Gastroesophageal sphincter (tissue), 3 donors: ENCODE measurements at regions not wholly inside any gene's neighbourhood (a gene's known extent, or its start where the extent isn't known, plus 50 kb on each side); places are given as distances from the start of the nearest gene placed in this dataset.

ENCODE experiments used
- POLR2A ChIP-seq, 2 donors: fragments of 450-650 bp; IDR thresholded peaks; one replicate each; pipeline ENCODE4 v1.6.1; 2017; ENCODE audit warnings: antibody characterized with exemption in 2 of 2, mild to moderate bottlenecking in 2 of 2, moderate library complexity in 1 of 2
- TF ChIP-seq, protein P1 (sequence below), 4 experiments: fragments of 200-600 bp in 2 of 4; fragments of 450-650 bp in 2 of 4; sonication (generic) in 1 of 4; IDR thresholded peaks; one replicate each; pipeline ENCODE4 v1.5.1; 2017 to 2019; ENCODE audit warnings: antibody characterized with exemption in 4 of 4, mild to moderate bottlenecking in 2 of 4, moderate library complexity in 2 of 4

DNA sequence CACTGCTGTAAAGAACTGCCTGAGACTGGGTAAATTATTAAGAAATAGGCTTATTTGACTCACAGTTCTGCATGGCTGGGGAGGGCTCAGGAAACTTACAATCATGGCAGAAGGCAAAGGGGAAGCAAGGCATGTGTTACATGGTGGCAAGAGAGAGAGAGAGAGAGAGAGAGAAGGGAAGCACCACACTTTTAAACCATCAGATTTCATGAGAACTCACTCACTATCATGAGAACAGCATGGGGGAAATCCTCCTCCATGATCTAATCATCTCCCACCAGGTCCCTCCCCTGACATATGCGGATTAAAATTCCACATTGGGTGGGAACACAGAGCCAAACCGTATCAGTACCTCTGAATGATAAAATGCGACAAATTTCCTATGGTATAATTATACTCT, 203.9 kb upstream of the MARCKS start:
- TF ChIP-seq, protein P1, sequence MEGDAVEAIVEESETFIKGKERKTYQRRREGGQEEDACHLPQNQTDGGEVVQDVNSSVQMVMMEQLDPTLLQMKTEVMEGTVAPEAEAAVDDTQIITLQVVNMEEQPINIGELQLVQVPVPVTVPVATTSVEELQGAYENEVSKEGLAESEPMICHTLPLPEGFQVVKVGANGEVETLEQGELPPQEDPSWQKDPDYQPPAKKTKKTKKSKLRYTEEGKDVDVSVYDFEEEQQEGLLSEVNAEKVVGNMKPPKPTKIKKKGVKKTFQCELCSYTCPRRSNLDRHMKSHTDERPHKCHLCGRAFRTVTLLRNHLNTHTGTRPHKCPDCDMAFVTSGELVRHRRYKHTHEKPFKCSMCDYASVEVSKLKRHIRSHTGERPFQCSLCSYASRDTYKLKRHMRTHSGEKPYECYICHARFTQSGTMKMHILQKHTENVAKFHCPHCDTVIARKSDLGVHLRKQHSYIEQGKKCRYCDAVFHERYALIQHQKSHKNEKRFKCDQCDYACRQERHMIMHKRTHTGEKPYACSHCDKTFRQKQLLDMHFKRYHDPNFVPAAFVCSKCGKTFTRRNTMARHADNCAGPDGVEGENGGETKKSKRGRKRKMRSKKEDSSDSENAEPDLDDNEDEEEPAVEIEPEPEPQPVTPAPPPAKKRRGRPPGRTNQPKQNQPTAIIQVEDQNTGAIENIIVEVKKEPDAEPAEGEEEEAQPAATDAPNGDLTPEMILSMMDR (IDR thresholded peaks at IDR 0.05), result no peak
- no peak for TF ChIP-seq POLR2A (IDR thresholded peaks at IDR 0.05)
